Neural crest cell (in vitro differentiated cells): ENCODE measurements at regions not wholly inside any gene's neighbourhood (a gene's known extent, or its start where the extent isn't known, plus 50 kb on each side); places are given as distances from the start of the nearest gene placed in this dataset.
"Not testable (repeated sequence)": the region's sequence is repeated elsewhere in the genome, so short reads cannot be mapped to it uniquely, and the experiment has no call there.

Experiments used
- DNase-seq: peaks from one replicate; pipeline ENCODE4 v3.0.0; 2021; ENCODE audit warnings: low read depth, mixed read lengths, low spot score
- H3K27ac Mint-ChIP-seq: one replicate; pipeline ENCODE4 v1.8.0; 2021; ENCODE audit warnings: mild to moderate bottlenecking, mixed read lengths; ENCODE audit not compliant: unreplicated experiment
- H3K27me3 Mint-ChIP-seq: 2 replicates; pipeline ENCODE4 v1.8.0; 2021; ENCODE audit warnings: low read depth, mild to moderate bottlenecking, mixed read lengths
- H3K36me3 Mint-ChIP-seq: 2 replicates; pipeline ENCODE4 v1.8.0; 2021; ENCODE audit warnings: low read depth, mild to moderate bottlenecking, mixed read lengths
- H3K4me1 Mint-ChIP-seq: 2 replicates; pipeline ENCODE4 v1.8.0; 2021; ENCODE audit warnings: mixed read lengths
- H3K4me3 Mint-ChIP-seq: one replicate; pipeline ENCODE4 v1.8.0; 2021; ENCODE audit warnings: mild to moderate bottlenecking, mixed read lengths
- H3K9me3 Mint-ChIP-seq: 2 replicates; pipeline ENCODE4 v1.8.0; 2021; ENCODE audit warnings: mixed read lengths
- TF ChIP-seq, protein P1 (sequence below): fragments of 200-600 bp; sonication (generic); conservative IDR thresholded peaks from 2 replicates; pipeline ENCODE4 v1.5.0; 2021; ENCODE audit warnings: antibody characterized with exemption, mild to moderate bottlenecking

DNA sequence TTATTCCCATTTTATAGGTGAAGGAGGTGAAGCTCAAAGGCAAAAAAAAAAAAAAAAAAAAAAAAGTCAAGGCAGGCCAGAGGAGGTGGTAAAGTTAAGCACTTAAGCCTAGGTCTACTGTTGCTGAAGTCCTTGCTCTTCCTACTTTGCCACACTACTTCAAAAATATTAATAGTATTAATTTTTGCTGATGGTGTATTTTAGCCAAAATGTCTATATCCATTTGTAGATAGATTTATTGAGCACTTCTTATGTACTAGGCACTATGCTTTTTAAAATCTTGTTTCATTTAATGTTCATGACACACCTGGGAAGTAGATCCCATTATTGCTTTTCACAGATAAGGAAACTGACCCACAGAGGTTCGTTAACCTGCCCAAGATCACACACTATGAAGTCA lies 247.1 kb upstream of the P2RY1 start:
- Mint-ChIP-seq H3K27ac (no peak overlapping the region), H3K36me3 (no peaks in the 10 kb centered on the region), H3K9me3 (no peaks in the 10 kb centered on the region), H3K4me1 (no peaks in the 10 kb centered on the region), H3K4me3 (no peak overlapping the region), H3K27me3 (no peaks in the 10 kb centered on the region)
- TF ChIP-seq, protein P1, sequence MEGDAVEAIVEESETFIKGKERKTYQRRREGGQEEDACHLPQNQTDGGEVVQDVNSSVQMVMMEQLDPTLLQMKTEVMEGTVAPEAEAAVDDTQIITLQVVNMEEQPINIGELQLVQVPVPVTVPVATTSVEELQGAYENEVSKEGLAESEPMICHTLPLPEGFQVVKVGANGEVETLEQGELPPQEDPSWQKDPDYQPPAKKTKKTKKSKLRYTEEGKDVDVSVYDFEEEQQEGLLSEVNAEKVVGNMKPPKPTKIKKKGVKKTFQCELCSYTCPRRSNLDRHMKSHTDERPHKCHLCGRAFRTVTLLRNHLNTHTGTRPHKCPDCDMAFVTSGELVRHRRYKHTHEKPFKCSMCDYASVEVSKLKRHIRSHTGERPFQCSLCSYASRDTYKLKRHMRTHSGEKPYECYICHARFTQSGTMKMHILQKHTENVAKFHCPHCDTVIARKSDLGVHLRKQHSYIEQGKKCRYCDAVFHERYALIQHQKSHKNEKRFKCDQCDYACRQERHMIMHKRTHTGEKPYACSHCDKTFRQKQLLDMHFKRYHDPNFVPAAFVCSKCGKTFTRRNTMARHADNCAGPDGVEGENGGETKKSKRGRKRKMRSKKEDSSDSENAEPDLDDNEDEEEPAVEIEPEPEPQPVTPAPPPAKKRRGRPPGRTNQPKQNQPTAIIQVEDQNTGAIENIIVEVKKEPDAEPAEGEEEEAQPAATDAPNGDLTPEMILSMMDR = no peak
- no peak for DNase-seq

DNA sequence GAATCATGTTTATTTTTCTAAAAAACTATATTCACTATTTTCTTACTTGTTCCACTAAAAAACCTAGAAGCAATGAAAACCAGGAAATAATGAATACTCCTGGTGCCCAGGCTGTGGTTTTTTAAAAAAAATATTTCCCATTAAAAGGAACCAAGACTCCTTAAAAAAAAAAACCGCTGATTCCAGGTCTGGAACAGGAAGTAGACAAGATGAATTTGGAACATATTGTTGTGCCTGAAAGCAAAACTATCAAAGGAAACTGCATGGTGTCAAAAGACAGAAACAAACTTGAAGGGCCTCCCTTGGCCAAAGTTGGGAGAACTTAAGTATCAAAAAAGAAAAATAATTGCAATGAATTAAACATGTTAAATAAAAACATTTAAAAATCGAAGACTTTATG lies 245.3 kb upstream of the P2RY1 start:
- no peak for DNase-seq
- Mint-ChIP-seq H3K36me3 (no peaks in the 10 kb centered on the region), H3K4me3 (no peak overlapping the region), H3K27ac (no peak overlapping the region), H3K4me1 (no peaks in the 10 kb centered on the region), H3K27me3 (no peaks in the 10 kb centered on the region), H3K9me3 (no peaks in the 10 kb centered on the region)
- TF ChIP-seq, protein P1 = no peak

DNA sequence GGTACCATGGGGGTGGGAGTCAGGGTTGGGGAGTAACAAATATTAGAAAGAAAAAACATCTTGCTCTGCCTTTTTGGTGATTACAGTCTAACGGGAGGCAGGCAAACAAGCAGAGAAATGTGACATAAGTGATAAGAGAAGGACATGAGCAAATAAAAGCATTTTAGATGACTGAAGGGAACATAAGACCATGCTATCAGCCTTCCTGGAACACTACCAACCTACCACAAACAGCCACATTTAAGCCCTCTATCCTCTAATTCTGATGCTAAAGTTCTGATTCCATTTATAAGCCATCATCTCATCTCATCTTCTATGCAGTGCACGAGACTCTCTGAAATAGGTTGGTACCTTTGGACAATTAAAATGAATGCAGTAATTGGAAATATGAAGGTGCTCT lies 243.4 kb upstream of the P2RY1 start:
- TF ChIP-seq, protein P1 = no peak
- Mint-ChIP-seq H3K9me3 (no peaks in the 10 kb centered on the region), H3K4me1 (peaks cover 8% of the 10 kb centered on the region), H3K4me3 (no peak overlapping the region), H3K36me3 (no peaks in the 10 kb centered on the region), H3K27ac (no peak overlapping the region), H3K27me3 (no peaks in the 10 kb centered on the region)
- no peak for DNase-seq

DNA sequence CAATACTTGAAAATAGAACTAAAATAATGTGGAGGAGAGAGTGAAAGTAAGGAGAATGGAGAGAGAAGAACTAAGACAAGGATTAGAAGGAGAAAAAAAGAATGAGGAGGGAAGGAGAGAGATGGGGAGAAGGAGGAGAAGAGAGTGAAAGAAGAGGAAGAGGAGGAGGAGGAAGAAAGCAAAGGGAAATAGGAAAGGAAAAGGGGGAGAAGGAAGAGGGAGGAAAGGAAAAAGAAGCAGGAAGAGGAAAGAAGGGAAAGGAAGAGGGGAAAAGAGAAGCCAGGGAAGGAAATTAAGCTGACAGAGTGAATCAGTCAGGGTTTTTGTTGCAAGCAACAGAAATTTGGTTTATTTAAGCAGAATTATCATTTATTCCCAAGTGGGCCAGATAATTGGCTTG lies 241.7 kb upstream of the P2RY1 start:
- Mint-ChIP-seq H3K4me1 (peaks cover 20% of the 10 kb centered on the region), H3K9me3 (peaks cover 10% of the 10 kb centered on the region), H3K27me3 (no peaks in the 10 kb centered on the region), H3K27ac (no peak overlapping the region), H3K4me3 (no peak overlapping the region), H3K36me3 (no peaks in the 10 kb centered on the region)
- DNase-seq = no peak
- TF ChIP-seq, protein P1 = no peak

DNA sequence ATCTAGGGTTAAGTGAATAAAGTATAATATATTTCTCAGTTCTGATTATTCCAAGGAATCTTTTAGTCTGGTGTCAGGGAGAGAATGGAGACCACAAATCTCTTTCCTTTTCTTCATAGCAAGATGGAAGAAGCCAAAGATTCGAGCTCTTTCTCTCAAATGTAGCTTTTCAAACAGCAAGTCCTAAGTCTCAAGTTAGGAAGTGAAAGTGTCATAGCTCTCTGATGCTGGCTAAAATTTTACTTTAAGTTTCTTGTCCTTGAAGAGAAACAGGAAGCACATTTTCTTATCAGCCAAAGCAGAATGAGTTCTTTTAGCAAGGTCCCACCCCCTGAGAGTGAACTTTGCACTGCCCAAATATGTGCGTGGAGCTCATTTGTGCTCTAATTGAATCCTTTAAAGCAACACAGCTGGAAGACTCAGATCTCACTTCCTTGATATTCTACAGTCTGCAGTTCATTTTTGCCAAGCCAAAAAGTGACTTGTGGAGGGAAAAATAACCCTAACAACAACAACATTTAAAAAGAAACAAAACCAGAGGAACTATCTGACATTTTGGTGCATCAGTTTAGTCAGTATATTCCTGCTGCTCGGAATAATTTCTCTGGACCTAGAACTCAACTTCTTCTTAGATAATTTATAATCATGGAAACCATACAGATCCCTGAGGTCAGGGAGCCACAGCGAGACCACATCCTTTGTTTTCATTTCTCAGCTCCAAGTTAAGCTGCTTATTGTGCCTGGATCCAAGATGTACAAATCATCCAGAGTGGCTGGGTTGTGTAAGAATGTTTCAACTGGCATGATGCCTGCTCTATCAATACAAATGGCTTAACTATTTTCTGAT lies 238.7 kb upstream of the P2RY1 start:
- H3K36me3 Mint-ChIP-seq = peaks cover 2% of the 10 kb centered on the region
- peak overlapping the region; percentile 86 for H3K27ac Mint-ChIP-seq
- H3K9me3 Mint-ChIP-seq = peaks cover 10% of the 10 kb centered on the region
- no peaks in the 10 kb centered on the region for H3K27me3 Mint-ChIP-seq
- TF ChIP-seq, protein P1 = no peak
- no peak overlapping the region for H3K4me3 Mint-ChIP-seq
- no peak for DNase-seq
- H3K4me1 Mint-ChIP-seq = peaks cover 20% of the 10 kb centered on the region

DNA sequence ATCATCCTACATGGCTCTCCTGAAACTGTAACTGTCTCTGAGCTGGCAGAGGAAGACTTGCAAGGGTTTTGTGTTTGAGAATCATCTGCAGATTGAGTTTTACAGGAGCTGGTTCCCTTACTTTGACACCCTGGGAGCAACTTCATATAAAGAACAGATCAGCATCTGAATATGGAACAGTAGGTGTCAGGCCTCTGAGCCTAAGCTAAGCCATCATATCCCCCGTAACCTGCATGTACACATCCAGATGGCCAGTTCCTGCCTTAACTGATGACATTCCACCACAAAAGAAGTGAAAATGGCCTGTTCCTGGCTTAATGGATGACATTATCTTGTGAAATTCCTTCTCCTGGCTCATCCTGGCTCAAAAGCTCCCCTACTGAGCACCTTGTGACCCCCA lies 238.1 kb upstream of the P2RY1 start:
- H3K4me1 Mint-ChIP-seq = peaks cover 20% of the 10 kb centered on the region
- not testable (repeated sequence) for DNase-seq, H3K36me3 Mint-ChIP-seq, H3K27me3 Mint-ChIP-seq, H3K4me3 Mint-ChIP-seq, H3K27ac Mint-ChIP-seq
- peaks cover 10% of the 10 kb centered on the region for H3K9me3 Mint-ChIP-seq
